ENCODE measurements at regions not wholly inside any gene's neighbourhood (a gene's known extent, or its start where the extent isn't known, plus 50 kb on each side); places are given as distances from the start of the nearest gene placed in this dataset.

DNA sequence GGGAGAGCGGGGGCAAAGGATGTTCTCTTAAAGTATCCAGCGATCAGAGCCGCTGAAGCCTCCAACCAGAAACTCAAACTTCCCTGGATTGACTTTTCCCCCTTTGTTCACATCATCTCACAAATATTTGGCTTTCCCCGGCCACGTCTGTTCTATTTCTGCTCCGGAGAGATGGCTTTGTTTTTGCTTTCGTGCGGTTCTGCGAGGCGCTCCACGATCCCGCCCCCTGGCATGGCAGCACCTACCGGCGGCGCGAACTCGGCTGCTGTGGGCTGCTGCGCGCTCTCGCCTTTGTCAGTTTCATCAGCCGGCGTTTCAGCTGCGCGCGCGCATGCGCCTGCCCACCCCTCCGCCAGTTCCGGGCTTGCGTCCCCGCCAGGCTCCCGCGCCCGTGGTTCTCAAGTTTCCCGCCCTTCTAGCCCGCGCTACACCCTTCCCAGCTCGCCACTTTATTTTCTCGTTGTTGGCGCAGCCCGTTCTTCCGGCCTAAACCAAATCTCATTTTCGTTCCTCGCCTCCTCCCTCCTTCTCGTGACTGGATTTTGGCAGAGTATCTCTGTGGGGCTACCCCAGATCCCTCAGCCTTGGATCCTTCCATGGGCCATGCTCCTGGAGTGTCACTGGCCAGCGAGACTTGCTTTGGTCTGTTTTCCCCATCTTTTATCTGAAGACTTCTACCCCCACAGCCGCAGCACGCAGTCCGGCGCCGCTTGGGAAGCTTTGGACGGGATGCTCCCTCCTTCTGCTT, 98.0 kb downstream of the INSIG2 start (continued):
- TF ChIP-seq SMAD3 (CRISPR knock-in tag; IDR thresholded peaks at IDR 0.05; ENCODE audit: borderline replicate concordance) (no peak), GABPB1 (CRISPR knock-in tag; IDR thresholded peaks at IDR 0.05) (peak; percentile 81), ZMAT4 (CRISPR knock-in tag; IDR thresholded peaks at IDR 0.05) (no peak), RELA (CRISPR knock-in tag; IDR thresholded peaks at IDR 0.05; ENCODE audit: borderline replicate concordance) (0 out of 2 replicates have a peak, but pooled peaks have one; percentile 53), ZSCAN18 (CRISPR knock-in tag; IDR thresholded peaks at IDR 0.05) (no peak), NFYB (CRISPR knock-in tag; conservative IDR thresholded peaks at IDR 0.05; ENCODE audit: low read depth) (no peak), NR3C1 (CRISPR knock-in tag; conservative IDR thresholded peaks at IDR 0.05; ENCODE audit: low read depth) (0 out of 2 replicates have a peak, but pooled peaks have one; percentile 44), ETV6 (CRISPR knock-in tag; IDR thresholded peaks at IDR 0.05) (peak; percentile 76; the same call in 1 of the 2 replicates), EMX1 (CRISPR knock-in tag; IDR thresholded peaks at IDR 0.05) (no peak), ZNF423 (CRISPR knock-in tag; IDR thresholded peaks at IDR 0.05) (no peak), CREB1 (CRISPR knock-in tag; IDR thresholded peaks at IDR 0.05) (peak; percentile 63; the same call in 1 of the 2 replicates), ZNF671 (CRISPR knock-in tag; IDR thresholded peaks at IDR 0.05) (no peak), ZNF232 (CRISPR knock-in tag; IDR thresholded peaks at IDR 0.05) (peak; percentile 82; the same call in 1 of the 2 replicates), FOXP4 (CRISPR knock-in tag; IDR thresholded peaks at IDR 0.05) (peak; percentile 70), ZNF121 (CRISPR knock-in tag; IDR thresholded peaks at IDR 0.05) (no peak), RORB (CRISPR knock-in tag; IDR thresholded peaks at IDR 0.05) (no peak), ZNF263 (CRISPR knock-in tag; IDR thresholded peaks at IDR 0.05; ENCODE audit: low read depth) (no peak; the same call in 1 of the 2 replicates), ZNF138 (CRISPR knock-in tag; conservative IDR thresholded peaks at IDR 0.05) (peak; percentile 68; the same call in 1 of the 2 replicates), MXD4 (CRISPR knock-in tag; IDR thresholded peaks at IDR 0.05; ENCODE audit: borderline replicate concordance) (no peak), ESRRA (CRISPR knock-in tag; IDR thresholded peaks at IDR 0.05; ENCODE audit: borderline replicate concordance) (0 out of 2 replicates have a peak, but pooled peaks have one; percentile 46), SMAD4 (CRISPR knock-in tag; IDR thresholded peaks at IDR 0.05) (no peak)
- TF ChIP-seq, protein P1, sequence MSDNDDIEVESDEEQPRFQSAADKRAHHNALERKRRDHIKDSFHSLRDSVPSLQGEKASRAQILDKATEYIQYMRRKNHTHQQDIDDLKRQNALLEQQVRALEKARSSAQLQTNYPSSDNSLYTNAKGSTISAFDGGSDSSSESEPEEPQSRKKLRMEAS (CRISPR knock-in tag; IDR thresholded peaks at IDR 0.05) = peak; percentile 96
- TF ChIP-seq, protein P2, sequence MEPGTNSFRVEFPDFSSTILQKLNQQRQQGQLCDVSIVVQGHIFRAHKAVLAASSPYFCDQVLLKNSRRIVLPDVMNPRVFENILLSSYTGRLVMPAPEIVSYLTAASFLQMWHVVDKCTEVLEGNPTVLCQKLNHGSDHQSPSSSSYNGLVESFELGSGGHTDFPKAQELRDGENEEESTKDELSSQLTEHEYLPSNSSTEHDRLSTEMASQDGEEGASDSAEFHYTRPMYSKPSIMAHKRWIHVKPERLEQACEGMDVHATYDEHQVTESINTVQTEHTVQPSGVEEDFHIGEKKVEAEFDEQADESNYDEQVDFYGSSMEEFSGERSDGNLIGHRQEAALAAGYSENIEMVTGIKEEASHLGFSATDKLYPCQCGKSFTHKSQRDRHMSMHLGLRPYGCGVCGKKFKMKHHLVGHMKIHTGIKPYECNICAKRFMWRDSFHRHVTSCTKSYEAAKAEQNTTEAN (CRISPR knock-in tag; IDR thresholded peaks at IDR 0.05) = 0 out of 2 replicates have a peak, but pooled peaks have one; percentile 52
- TF ChIP-seq, protein P3, sequence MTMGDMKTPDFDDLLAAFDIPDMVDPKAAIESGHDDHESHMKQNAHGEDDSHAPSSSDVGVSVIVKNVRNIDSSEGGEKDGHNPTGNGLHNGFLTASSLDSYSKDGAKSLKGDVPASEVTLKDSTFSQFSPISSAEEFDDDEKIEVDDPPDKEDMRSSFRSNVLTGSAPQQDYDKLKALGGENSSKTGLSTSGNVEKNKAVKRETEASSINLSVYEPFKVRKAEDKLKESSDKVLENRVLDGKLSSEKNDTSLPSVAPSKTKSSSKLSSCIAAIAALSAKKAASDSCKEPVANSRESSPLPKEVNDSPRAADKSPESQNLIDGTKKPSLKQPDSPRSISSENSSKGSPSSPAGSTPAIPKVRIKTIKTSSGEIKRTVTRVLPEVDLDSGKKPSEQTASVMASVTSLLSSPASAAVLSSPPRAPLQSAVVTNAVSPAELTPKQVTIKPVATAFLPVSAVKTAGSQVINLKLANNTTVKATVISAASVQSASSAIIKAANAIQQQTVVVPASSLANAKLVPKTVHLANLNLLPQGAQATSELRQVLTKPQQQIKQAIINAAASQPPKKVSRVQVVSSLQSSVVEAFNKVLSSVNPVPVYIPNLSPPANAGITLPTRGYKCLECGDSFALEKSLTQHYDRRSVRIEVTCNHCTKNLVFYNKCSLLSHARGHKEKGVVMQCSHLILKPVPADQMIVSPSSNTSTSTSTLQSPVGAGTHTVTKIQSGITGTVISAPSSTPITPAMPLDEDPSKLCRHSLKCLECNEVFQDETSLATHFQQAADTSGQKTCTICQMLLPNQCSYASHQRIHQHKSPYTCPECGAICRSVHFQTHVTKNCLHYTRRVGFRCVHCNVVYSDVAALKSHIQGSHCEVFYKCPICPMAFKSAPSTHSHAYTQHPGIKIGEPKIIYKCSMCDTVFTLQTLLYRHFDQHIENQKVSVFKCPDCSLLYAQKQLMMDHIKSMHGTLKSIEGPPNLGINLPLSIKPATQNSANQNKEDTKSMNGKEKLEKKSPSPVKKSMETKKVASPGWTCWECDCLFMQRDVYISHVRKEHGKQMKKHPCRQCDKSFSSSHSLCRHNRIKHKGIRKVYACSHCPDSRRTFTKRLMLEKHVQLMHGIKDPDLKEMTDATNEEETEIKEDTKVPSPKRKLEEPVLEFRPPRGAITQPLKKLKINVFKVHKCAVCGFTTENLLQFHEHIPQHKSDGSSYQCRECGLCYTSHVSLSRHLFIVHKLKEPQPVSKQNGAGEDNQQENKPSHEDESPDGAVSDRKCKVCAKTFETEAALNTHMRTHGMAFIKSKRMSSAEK (CRISPR knock-in tag; IDR thresholded peaks at IDR 0.05; ENCODE audit: borderline replicate concordance) = no peak; the same call in 1 of the 2 replicates
- TF ChIP-seq, protein P4, sequence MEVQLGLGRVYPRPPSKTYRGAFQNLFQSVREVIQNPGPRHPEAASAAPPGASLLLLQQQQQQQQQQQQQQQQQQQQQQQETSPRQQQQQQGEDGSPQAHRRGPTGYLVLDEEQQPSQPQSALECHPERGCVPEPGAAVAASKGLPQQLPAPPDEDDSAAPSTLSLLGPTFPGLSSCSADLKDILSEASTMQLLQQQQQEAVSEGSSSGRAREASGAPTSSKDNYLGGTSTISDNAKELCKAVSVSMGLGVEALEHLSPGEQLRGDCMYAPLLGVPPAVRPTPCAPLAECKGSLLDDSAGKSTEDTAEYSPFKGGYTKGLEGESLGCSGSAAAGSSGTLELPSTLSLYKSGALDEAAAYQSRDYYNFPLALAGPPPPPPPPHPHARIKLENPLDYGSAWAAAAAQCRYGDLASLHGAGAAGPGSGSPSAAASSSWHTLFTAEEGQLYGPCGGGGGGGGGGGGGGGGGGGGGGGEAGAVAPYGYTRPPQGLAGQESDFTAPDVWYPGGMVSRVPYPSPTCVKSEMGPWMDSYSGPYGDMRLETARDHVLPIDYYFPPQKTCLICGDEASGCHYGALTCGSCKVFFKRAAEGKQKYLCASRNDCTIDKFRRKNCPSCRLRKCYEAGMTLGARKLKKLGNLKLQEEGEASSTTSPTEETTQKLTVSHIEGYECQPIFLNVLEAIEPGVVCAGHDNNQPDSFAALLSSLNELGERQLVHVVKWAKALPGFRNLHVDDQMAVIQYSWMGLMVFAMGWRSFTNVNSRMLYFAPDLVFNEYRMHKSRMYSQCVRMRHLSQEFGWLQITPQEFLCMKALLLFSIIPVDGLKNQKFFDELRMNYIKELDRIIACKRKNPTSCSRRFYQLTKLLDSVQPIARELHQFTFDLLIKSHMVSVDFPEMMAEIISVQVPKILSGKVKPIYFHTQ (CRISPR knock-in tag; IDR thresholded peaks at IDR 0.05) = no peak
- TF ChIP-seq, protein P5, sequence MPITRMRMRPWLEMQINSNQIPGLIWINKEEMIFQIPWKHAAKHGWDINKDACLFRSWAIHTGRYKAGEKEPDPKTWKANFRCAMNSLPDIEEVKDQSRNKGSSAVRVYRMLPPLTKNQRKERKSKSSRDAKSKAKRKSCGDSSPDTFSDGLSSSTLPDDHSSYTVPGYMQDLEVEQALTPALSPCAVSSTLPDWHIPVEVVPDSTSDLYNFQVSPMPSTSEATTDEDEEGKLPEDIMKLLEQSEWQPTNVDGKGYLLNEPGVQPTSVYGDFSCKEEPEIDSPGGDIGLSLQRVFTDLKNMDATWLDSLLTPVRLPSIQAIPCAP (CRISPR knock-in tag; IDR thresholded peaks at IDR 0.05) = peak; percentile 86

All from WTC11 (cell line).